GM12878 (cell line): ENCODE measurements at regions not wholly inside any gene's neighbourhood (a gene's known extent, or its start where the extent isn't known, plus 50 kb on each side); places are given as distances from the start of the nearest gene placed in this dataset.

Experiments
- ATAC-seq: fragments of 200-7000 bp; cut with Tn5 transposase; 3 replicates; pipeline ENCODE4 v1.9.1; 2020; ENCODE audit warnings: mild to moderate bottlenecking, moderate library complexity
- BruUV-seq: library from RNA; stranded (reverse); fragments of 400-500 nt; replicated peaks from 2 replicates; lab custom pipeline; 2021; lab: Mats Ljungman, UMichigan
- CTCF ChIA-PET: fragments of 300-600 bp; sonication (Branson Sonifier 250); formaldehyde crosslinking; extraction: SDS; loops from one replicate; lab custom pipeline; 2021; ENCODE audit warnings: inconsistent platforms; lab: Yijun Ruan, JAX
- POLR2A ChIA-PET: fragments of 350-600 bp; formaldehyde crosslinking; extraction: SDS; loops from one replicate; lab custom pipeline; 2021; ENCODE audit warnings: inconsistent platforms; lab: Charles Lee
- RAD21 ChIA-PET: fragments of 300-600 bp; sonication (Branson Sonifier 250); formaldehyde crosslinking; loops from one replicate; lab custom pipeline; 2023; ENCODE audit warnings: antibody characterized with exemption; ENCODE audit not compliant: unreplicated experiment; lab: Charles Lee
- SMC1A ChIA-PET: fragments of 300-600 bp; sonication (Branson Sonifier 250); formaldehyde crosslinking; loops from one replicate; lab custom pipeline; 2023; ENCODE audit not compliant: unreplicated experiment, uncharacterized antibody; lab: Charles Lee
- DNase-seq: peaks from one replicate; pipeline ENCODE4 v3.0.0-alpha.2; 2011; ENCODE audit warnings: low read depth, low spot score
- FAIRE-seq: peaks from 3 replicates; lab custom pipeline; 2011; peaks lifted over from hg19 to GRCh38; lab: Jason Lieb, UNC
- H2AFZ ChIP-seq: 2 replicates; pipeline ENCODE4 v1.6.0; 2011; ENCODE audit warnings: low read depth, low read length, control low read depth; ENCODE audit not compliant: control insufficient read depth
- H3K27ac ChIP-seq: 2 replicates; pipeline ENCODE4 v1.5.1; 2011; ENCODE audit warnings: control low read depth; ENCODE audit not compliant: control insufficient read depth, insufficient read depth
- H3K27me3 ChIP-seq, 2 experiments: replicated peaks in 1 of 2; 2 replicates each; pipeline versions ENCODE4 v1.6.0 to v1.6.1; 2011; ENCODE audit warnings: low read length in 1 of 2; ENCODE audit not compliant: control insufficient read depth in 2 of 2, insufficient read depth in 2 of 2
- H3K36me3 ChIP-seq, 2 experiments: 2 replicates each; pipeline ENCODE4 v1.5.1; 2011; ENCODE audit warnings: low read length in 1 of 2; ENCODE audit not compliant: control insufficient read depth in 2 of 2, insufficient read depth in 2 of 2
- H3K4me1 ChIP-seq: 2 replicates; pipeline ENCODE4 v1.6.1; 2011; ENCODE audit warnings: mild to moderate bottlenecking, low read length, moderate library complexity, mixed read lengths; ENCODE audit not compliant: control insufficient read depth, insufficient read depth
- H3K4me2 ChIP-seq: 2 replicates; pipeline ENCODE4 v1.6.0; 2011; ENCODE audit warnings: control low read depth; ENCODE audit not compliant: control insufficient read depth, insufficient read depth
- H3K4me3 ChIP-seq: fragments of 200-600 bp; sonication (generic); 2 replicates; pipeline ENCODE4 v1.5.1; 2016
- H3K79me2 ChIP-seq: 2 replicates; pipeline ENCODE4 v1.6.0; 2011; ENCODE audit warnings: low read length; ENCODE audit not compliant: control insufficient read depth, insufficient read depth
- H3K9ac ChIP-seq: 2 replicates; pipeline ENCODE4 v1.8.0; 2011; ENCODE audit warnings: low read length, control low read depth, mixed read lengths; ENCODE audit not compliant: control insufficient read depth, insufficient read depth
- H3K9me3 ChIP-seq: replicated peaks from 3 replicates; pipeline ENCODE4 v1.5.1; 2011; ENCODE audit warnings: mild to moderate bottlenecking, low read length; ENCODE audit not compliant: control insufficient read depth, insufficient read depth
- H4K20me1 ChIP-seq: 2 replicates; pipeline ENCODE4 v1.6.0; 2011; ENCODE audit not compliant: control insufficient read depth, insufficient read depth
- BCL3 ChIP-seq: IDR thresholded peaks from 2 replicates; pipeline ENCODE4 v1.6.1; 2011; ENCODE audit warnings: borderline replicate concordance, low read depth, mild to moderate bottlenecking, moderate library complexity, low read length; ENCODE audit not compliant: insufficient read depth, poor library complexity, severe bottlenecking
- BHLHE40 ChIP-seq, 2 experiments: fragments of 450-650 bp in 1 of 2; IDR thresholded peaks; 2 replicates each; pipeline ENCODE4 v1.6.1; 2011 to 2017; ENCODE audit warnings: low read depth in 2 of 2, borderline replicate concordance in 1 of 2, improper control_type of control experiment in 1 of 2, low read length in 1 of 2, mild to moderate bottlenecking in 1 of 2
- CTCF ChIP-seq, 3 experiments: IDR thresholded peaks in 2 of 3; conservative IDR thresholded peaks in 1 of 3; 2 replicates each; pipeline ENCODE4 v1.5.1; 2011; ENCODE audit warnings: low read depth in 3 of 3, low read length in 3 of 3, mild to moderate bottlenecking in 3 of 3, control low read depth in 2 of 3, moderate library complexity in 2 of 3, inconsistent platforms in 1 of 3, mixed read lengths in 1 of 3; ENCODE audit not compliant: control insufficient read depth in 2 of 3, insufficient read depth in 1 of 3; ENCODE audit errors: extremely low read depth in 1 of 3
- GATAD2B ChIP-seq: fragments of 450-650 bp; conservative IDR thresholded peaks from 2 replicates; pipeline ENCODE4 v1.6.1; 2017; ENCODE audit warnings: low read depth, mild to moderate bottlenecking, moderate library complexity
- HDAC2 ChIP-seq: fragments of 200-600 bp; sonication (generic); IDR thresholded peaks from 2 replicates; pipeline ENCODE4 v1.6.1; 2017
- NFXL1 ChIP-seq: fragments of 450-650 bp; IDR thresholded peaks from 2 replicates; pipeline ENCODE4 v1.6.1; 2017; ENCODE audit warnings: antibody characterized with exemption, mild to moderate bottlenecking, borderline replicate concordance
- NFYB ChIP-seq: IDR thresholded peaks from 2 replicates; pipeline ENCODE4 v1.6.1; 2011; ENCODE audit warnings: low read depth, mild to moderate bottlenecking, low read length, improper control_type of control experiment, moderate library complexity; ENCODE audit not compliant: insufficient read depth
- NRF1 ChIP-seq: conservative IDR thresholded peaks from 2 replicates; pipeline ENCODE4 v1.6.1; 2011; ENCODE audit warnings: mild to moderate bottlenecking, low read depth, low read length, improper control_type of control experiment
- POLR2A ChIP-seq: IDR thresholded peaks from 2 replicates; pipeline ENCODE4 v1.6.1; 2011; ENCODE audit warnings: low read depth, mild to moderate bottlenecking, low read length
- SREBF1 ChIP-seq: IDR thresholded peaks from 2 replicates; pipeline ENCODE4 v1.6.1; 2012; ENCODE audit warnings: mild to moderate bottlenecking, low read length
- SREBF2 ChIP-seq: IDR thresholded peaks from 2 replicates; pipeline ENCODE4 v1.6.1; 2012; ENCODE audit warnings: mild to moderate bottlenecking, low read length
- WGBS: methylation state at CpG from one replicate; pipeline ENCODE4 v1.1.6; 2016; ENCODE audit warnings: low lambda C conversion rate; ENCODE audit not compliant: insufficient replicate concordance, insufficient coverage; ENCODE audit errors: missing lambda C conversion rate; 5-methylcytosine and 5-hydroxymethylcytosine counted together
- in situ Hi-C: fragments of 300-500 bp; cut with MboI; formaldehyde crosslinking; loops from 9 replicates; pipeline ENCODE4 v1.14.3; 2018; ENCODE audit warnings: mixed read lengths
- intact Hi-C: fragments of 100-400 bp; cut with micrococcal nuclease; formaldehyde crosslinking; loops from one replicate; pipeline ENCODE4 v1.14.2; 2022; ENCODE audit not compliant: unreplicated experiment
- TF ChIP-seq, protein P1 (sequence below): fragments of 450-650 bp; IDR thresholded peaks from 2 replicates; pipeline ENCODE4 v1.6.1; 2016; ENCODE audit warnings: mild to moderate bottlenecking
- TF ChIP-seq, protein P2 (sequence below): fragments of 450-650 bp; IDR thresholded peaks from 2 replicates; pipeline ENCODE4 v1.6.1; 2018; ENCODE audit warnings: mild to moderate bottlenecking, low read depth, moderate library complexity; ENCODE audit not compliant: partially characterized antibody

DNA sequence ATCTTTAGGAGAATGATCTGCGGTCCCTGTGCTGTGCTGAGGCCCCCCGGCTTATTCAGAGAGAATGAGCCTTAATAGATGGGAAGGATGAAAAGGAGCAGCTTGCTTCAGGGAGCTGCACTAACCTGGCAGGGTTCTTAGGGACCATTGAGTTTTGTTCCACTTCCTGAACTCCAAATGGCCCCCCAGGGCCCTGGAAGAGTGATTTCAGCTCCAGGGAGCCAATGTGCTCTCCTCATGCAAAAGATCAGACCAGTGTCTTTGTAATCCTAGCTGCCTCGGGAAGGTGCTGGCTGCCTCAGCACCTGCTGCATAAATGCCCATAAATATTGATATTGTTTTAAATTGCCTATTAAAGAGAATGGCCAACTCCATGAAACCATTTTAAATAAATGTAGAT lies 210.2 kb downstream of the NCK2 start (continued):
- no peak for TF ChIP-seq CTCF (IDR thresholded peaks at IDR 0.05 in 2 of 3, conservative IDR thresholded peaks at IDR 0.05 in 1 of 3; ENCODE audit: control insufficient read depth in 2 of 3, extremely low read depth in 1 of 3, insufficient read depth in 1 of 3, low read depth in 3 of 3, low read length in 3 of 3)

DNA sequence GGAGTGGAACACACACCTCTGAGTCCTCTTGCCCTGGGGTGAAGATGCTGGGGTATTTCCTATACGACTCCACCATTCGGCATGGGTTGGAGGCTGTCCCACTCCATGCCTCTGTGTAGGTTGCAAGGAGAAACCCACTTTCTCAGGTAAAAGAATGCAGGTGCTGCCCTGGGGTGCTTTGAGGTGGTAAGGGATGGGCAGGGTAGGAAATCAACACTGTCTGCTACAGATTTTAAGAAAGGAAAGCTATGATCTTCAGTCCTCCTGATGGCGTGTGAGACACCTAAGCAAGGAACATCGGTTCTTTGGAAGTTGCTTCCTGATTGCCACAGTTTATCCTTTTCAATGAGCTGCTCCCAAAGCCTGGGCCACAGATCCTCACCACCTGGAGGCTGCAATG lies 209.2 kb downstream of the NCK2 start:
- no peak overlapping the region for H3K4me3 ChIP-seq
- no peaks in the 10 kb centered on the region for H3K9me3 ChIP-seq
- H3K36me3 ChIP-seq = no peaks in the 10 kb centered on the region
- ChIA-PET SMC1A (no interaction called here), CTCF (no interaction called here), RAD21 (no interaction called here), POLR2A (no interaction called here)
- in situ Hi-C loops = no loop called here
- no peak overlapping the region for H2AFZ ChIP-seq
- no TSS peak for BruUV-seq
- H3K79me2 ChIP-seq = no peaks in the 10 kb centered on the region
- FAIRE-seq = no peak
- H3K9ac ChIP-seq = no peak overlapping the region
- ATAC-seq = no peak
- TF ChIP-seq BHLHE40 (IDR thresholded peaks at IDR 0.05; ENCODE audit: borderline replicate concordance in 1 of 2, low read depth in 2 of 2, low read length in 1 of 2) (no peak), BCL3 (no peak), NFXL1 (no peak), HDAC2 (no peak), SREBF1 (no peak), NFYB (no peak), POLR2A (no peak), NRF1 (no peak), SREBF2 (no peak), GATAD2B (no peak)
- TF ChIP-seq, protein P1, sequence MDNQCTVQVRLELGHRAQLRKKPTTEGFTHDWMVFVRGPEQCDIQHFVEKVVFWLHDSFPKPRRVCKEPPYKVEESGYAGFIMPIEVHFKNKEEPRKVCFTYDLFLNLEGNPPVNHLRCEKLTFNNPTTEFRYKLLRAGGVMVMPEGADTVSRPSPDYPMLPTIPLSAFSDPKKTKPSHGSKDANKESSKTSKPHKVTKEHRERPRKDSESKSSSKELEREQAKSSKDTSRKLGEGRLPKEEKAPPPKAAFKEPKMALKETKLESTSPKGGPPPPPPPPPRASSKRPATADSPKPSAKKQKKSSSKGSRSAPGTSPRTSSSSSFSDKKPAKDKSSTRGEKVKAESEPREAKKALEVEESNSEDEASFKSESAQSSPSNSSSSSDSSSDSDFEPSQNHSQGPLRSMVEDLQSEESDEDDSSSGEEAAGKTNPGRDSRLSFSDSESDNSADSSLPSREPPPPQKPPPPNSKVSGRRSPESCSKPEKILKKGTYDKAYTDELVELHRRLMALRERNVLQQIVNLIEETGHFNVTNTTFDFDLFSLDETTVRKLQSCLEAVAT = no peak
- TF ChIP-seq, protein P2, sequence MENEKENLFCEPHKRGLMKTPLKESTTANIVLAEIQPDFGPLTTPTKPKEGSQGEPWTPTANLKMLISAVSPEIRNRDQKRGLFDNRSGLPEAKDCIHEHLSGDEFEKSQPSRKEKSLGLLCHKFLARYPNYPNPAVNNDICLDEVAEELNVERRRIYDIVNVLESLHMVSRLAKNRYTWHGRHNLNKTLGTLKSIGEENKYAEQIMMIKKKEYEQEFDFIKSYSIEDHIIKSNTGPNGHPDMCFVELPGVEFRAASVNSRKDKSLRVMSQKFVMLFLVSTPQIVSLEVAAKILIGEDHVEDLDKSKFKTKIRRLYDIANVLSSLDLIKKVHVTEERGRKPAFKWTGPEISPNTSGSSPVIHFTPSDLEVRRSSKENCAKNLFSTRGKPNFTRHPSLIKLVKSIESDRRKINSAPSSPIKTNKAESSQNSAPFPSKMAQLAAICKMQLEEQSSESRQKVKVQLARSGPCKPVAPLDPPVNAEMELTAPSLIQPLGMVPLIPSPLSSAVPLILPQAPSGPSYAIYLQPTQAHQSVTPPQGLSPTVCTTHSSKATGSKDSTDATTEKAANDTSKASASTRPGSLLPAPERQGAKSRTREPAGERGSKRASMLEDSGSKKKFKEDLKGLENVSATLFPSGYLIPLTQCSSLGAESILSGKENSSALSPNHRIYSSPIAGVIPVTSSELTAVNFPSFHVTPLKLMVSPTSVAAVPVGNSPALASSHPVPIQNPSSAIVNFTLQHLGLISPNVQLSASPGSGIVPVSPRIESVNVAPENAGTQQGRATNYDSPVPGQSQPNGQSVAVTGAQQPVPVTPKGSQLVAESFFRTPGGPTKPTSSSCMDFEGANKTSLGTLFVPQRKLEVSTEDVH = no peak
- intact Hi-C loops = no loop called here
- H3K27me3 ChIP-seq = no peaks in the 10 kb centered on the region
- no peak overlapping the region for H3K4me2 ChIP-seq
- H4K20me1 ChIP-seq = no peaks in the 10 kb centered on the region
- no peak overlapping the region for H3K27ac ChIP-seq
- 84% methylated on average over 4 of the region's 4 CpGs for WGBS
- no peak for DNase-seq
- H3K4me1 ChIP-seq = no peaks in the 10 kb centered on the region
